Calu3 (cell line): ENCODE measurements at regions not wholly inside any gene's neighbourhood (a gene's known extent, or its start where the extent isn't known, plus 50 kb on each side); places are given as distances from the start of the nearest gene placed in this dataset.

Experiments used
- BruUV-seq: library from RNA; stranded (reverse); fragments of 400-500 nt; replicated peaks from 2 replicates; lab custom pipeline; 2021; lab: Mats Ljungman, UMichigan
- CTCF ChIA-PET: fragments of 300-600 bp; sonication (Branson Sonifier 250); formaldehyde crosslinking; loops from one replicate; lab custom pipeline; 2022; ENCODE audit warnings: antibody characterized with exemption; lab: Charles Lee
- DNase-seq: peaks from one replicate; pipeline ENCODE4 v3.0.0; 2022
- H3K27ac Mint-ChIP-seq: one replicate; pipeline ENCODE4 v1.8.0; 2022; ENCODE audit warnings: mixed read lengths; ENCODE audit not compliant: unreplicated experiment
- H3K27me3 Mint-ChIP-seq: one replicate; pipeline ENCODE4 v1.8.0; 2022; ENCODE audit warnings: mixed read lengths; ENCODE audit not compliant: unreplicated experiment
- H3K36me3 Mint-ChIP-seq: one replicate; pipeline ENCODE4 v1.8.0; 2022; ENCODE audit warnings: mild to moderate bottlenecking, moderate library complexity, mixed read lengths; ENCODE audit not compliant: insufficient read depth, unreplicated experiment
- H3K4me1 Mint-ChIP-seq: one replicate; pipeline ENCODE4 v1.8.0; 2022; ENCODE audit warnings: mild to moderate bottlenecking, low read depth, mixed read lengths; ENCODE audit not compliant: unreplicated experiment
- H3K4me3 Mint-ChIP-seq: one replicate; pipeline ENCODE4 v1.8.0; 2022; ENCODE audit warnings: mild to moderate bottlenecking, low read depth, moderate library complexity, mixed read lengths; ENCODE audit not compliant: unreplicated experiment
- H3K9me3 Mint-ChIP-seq: one replicate; pipeline ENCODE4 v1.8.0; 2022; ENCODE audit warnings: low read depth, mixed read lengths; ENCODE audit not compliant: unreplicated experiment
- intact Hi-C: fragments of 100-400 bp; cut with micrococcal nuclease; formaldehyde crosslinking; loops from one replicate; pipeline ENCODE4 v1.10.0; 2022; ENCODE audit not compliant: unreplicated experiment
- TF ChIP-seq, protein P1 (sequence below): fragments of 200-600 bp; IDR thresholded peaks from one replicate; pipeline ENCODE4 v1.8.0; 2022; ENCODE audit warnings: antibody characterized with exemption; ENCODE audit not compliant: unreplicated experiment

DNA sequence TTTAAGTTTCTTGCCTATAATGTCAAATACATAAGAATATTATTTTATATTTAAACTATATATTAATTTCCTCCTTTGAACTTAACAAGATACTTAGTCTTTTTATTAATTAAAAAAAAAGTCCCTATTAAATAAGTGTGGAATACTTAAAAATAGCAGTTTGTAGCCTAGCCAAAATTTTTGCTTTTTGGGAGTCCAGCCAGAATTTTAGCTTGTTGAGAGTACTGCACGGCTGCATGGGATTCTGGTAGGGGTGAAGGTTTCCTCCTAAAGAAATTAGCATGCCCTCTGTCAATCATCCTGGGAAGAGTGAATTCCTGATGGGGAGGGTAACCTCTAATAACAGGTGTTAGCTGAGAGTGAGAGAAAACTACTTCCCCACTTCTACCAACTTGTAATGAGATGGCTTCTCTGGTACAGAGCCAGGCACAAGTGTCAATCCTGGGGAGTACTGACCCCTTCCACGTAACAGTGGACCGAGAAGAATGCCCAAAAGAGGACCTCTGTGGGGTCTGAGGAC, 195.7 kb downstream of the SPRY2 start:
- intact Hi-C loops: no loop called here
- Mint-ChIP-seq H3K4me3 (no peak overlapping the region), H3K9me3 (no peaks in the 10 kb centered on the region), H3K4me1 (no peaks in the 10 kb centered on the region), H3K36me3 (no peaks in the 10 kb centered on the region), H3K27me3 (no peaks in the 10 kb centered on the region), H3K27ac (no peak overlapping the region)
- DNase-seq: no peak
- CTCF ChIA-PET: no interaction called here
- TF ChIP-seq, protein P1, sequence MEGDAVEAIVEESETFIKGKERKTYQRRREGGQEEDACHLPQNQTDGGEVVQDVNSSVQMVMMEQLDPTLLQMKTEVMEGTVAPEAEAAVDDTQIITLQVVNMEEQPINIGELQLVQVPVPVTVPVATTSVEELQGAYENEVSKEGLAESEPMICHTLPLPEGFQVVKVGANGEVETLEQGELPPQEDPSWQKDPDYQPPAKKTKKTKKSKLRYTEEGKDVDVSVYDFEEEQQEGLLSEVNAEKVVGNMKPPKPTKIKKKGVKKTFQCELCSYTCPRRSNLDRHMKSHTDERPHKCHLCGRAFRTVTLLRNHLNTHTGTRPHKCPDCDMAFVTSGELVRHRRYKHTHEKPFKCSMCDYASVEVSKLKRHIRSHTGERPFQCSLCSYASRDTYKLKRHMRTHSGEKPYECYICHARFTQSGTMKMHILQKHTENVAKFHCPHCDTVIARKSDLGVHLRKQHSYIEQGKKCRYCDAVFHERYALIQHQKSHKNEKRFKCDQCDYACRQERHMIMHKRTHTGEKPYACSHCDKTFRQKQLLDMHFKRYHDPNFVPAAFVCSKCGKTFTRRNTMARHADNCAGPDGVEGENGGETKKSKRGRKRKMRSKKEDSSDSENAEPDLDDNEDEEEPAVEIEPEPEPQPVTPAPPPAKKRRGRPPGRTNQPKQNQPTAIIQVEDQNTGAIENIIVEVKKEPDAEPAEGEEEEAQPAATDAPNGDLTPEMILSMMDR: no peak
- no TSS peak for BruUV-seq

DNA sequence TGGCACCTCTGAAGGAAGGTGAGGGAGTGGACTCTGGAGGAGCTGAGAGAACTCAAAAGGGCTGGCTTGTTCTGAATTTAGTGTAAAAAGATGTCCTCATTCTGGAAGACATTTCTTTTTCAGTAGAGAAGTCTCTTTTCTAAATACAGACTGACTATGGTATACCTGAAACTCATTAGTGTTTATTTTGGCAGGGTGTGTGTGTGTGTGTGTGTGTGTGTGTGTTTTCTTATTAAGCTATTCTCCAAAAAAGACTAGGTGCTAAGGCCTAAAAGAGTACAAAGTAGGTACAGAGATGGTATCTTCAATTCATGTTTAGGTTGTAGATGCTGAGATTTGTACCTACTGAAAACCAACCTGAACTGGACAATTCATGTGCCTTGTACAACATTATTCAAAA, 196.4 kb downstream of the SPRY2 start:
- no TSS peak for BruUV-seq
- H3K4me3 Mint-ChIP-seq: no peak overlapping the region
- H3K36me3 Mint-ChIP-seq: no peaks in the 10 kb centered on the region
- TF ChIP-seq, protein P1: no peak
- DNase-seq: no peak
- intact Hi-C loops: no loop called here
- no peaks in the 10 kb centered on the region for H3K4me1 Mint-ChIP-seq
- no peaks in the 10 kb centered on the region for H3K27me3 Mint-ChIP-seq
- no peak overlapping the region for H3K27ac Mint-ChIP-seq
- CTCF ChIA-PET: no interaction called here
- H3K9me3 Mint-ChIP-seq: no peaks in the 10 kb centered on the region

GRCh38 chr13:80141123-80141849, 199.6 kb downstream of the SPRY2 start:
- no peaks in the 10 kb centered on the region for H3K9me3 Mint-ChIP-seq
- no peaks in the 10 kb centered on the region for H3K4me1 Mint-ChIP-seq
- intact Hi-C loops: no loop called here
- no peak overlapping the region for H3K27ac Mint-ChIP-seq
- CTCF ChIA-PET: no interaction called here
- no TSS peak for BruUV-seq
- no peaks in the 10 kb centered on the region for H3K36me3 Mint-ChIP-seq
- TF ChIP-seq, protein P1: no peak
- no peak overlapping the region for H3K4me3 Mint-ChIP-seq
- DNase-seq: no peak
- no peaks in the 10 kb centered on the region for H3K27me3 Mint-ChIP-seq

DNA sequence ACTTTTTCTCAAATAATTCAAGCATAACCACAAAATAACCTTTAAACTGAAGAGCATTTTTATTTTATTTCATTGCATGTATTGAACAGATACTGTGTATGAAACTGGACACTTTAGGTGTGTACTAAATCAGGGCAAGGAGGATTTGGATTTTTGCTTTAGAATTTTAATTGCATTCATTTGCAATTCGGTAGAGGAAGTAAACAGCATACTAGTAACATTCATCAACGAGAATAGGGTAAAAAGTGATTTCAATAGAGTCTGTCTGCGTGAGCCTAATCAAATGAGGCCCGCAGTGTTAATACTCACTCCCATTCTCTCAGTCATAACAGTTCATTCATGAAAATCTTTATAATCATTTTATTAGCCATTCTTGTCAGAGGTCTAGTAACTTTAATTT, 200.2 kb downstream of the SPRY2 start:
- TF ChIP-seq, protein P1: no peak
- no peak for DNase-seq
- CTCF ChIA-PET: no interaction called here
- no peaks in the 10 kb centered on the region for H3K4me1 Mint-ChIP-seq
- no peaks in the 10 kb centered on the region for H3K9me3 Mint-ChIP-seq
- intact Hi-C loops: no loop called here
- H3K27me3 Mint-ChIP-seq: no peaks in the 10 kb centered on the region
- H3K4me3 Mint-ChIP-seq: no peak overlapping the region
- H3K27ac Mint-ChIP-seq: no peak overlapping the region
- H3K36me3 Mint-ChIP-seq: no peaks in the 10 kb centered on the region
- no TSS peak for BruUV-seq
